Keratinocyte (primary cell): ENCODE measurements at regions not wholly inside any gene's neighbourhood (a gene's known extent, or its start where the extent isn't known, plus 50 kb on each side); places are given as distances from the start of the nearest gene placed in this dataset.

Experiments
- DNase-seq: peaks from one replicate; pipeline ENCODE4 v3.0.0-alpha.2; 2011; ENCODE audit warnings: low read depth, missing footprints, low spot score
- FAIRE-seq: peaks from 2 replicates; lab custom pipeline; 2011; peaks lifted over from hg19 to GRCh38; lab: Jason Lieb, UNC
- H2AFZ ChIP-seq: 2 replicates; pipeline ENCODE4 v1.6.0; 2012; ENCODE audit warnings: low read length, control low read depth, inconsistent platforms; ENCODE audit not compliant: control insufficient read depth
- H3K27ac ChIP-seq: 2 replicates; pipeline ENCODE4 v1.5.1; 2011; ENCODE audit warnings: low read length; ENCODE audit not compliant: control insufficient read depth, insufficient read depth
- H3K27me3 ChIP-seq: 3 replicates; pipeline ENCODE4 v1.6.0; 2011; ENCODE audit warnings: low read length; ENCODE audit not compliant: control insufficient read depth, insufficient read depth; ENCODE audit errors: extremely low read depth
- H3K36me3 ChIP-seq, 2 experiments: 2 replicates in 1 of 2; 3 replicates in 1 of 2; pipeline ENCODE4 v1.5.1; 2011; ENCODE audit warnings: low read length in 2 of 2, mild to moderate bottlenecking in 1 of 2; ENCODE audit not compliant: control insufficient read depth in 2 of 2, insufficient read depth in 2 of 2; ENCODE audit errors: extremely low read depth in 1 of 2
- H3K4me1 ChIP-seq: 3 replicates; pipeline ENCODE4 v1.5.1; 2011; ENCODE audit warnings: low read length; ENCODE audit not compliant: control insufficient read depth, insufficient read depth; ENCODE audit errors: extremely low read depth
- H3K4me2 ChIP-seq: 3 replicates; pipeline ENCODE4 v1.6.0; 2011; ENCODE audit warnings: low read depth, low read length; ENCODE audit not compliant: control insufficient read depth, insufficient read depth; ENCODE audit errors: extremely low read depth
- H3K4me3 ChIP-seq, 3 experiments: fragments of 200-600 bp in 1 of 3; sonication (generic) in 1 of 3; 2 replicates in 2 of 3; 3 replicates in 1 of 3; pipeline ENCODE4 v1.5.1; 2011 to 2016; ENCODE audit warnings: low read length in 3 of 3, mild to moderate bottlenecking in 3 of 3, control low read depth in 2 of 3, inconsistent platforms in 1 of 3, low read depth in 1 of 3, mixed read lengths in 1 of 3, mixed run types in 1 of 3, moderate library complexity in 1 of 3; ENCODE audit not compliant: control insufficient read depth in 2 of 3, insufficient read depth in 2 of 3; ENCODE audit errors: extremely low read depth in 1 of 3
- H3K79me2 ChIP-seq: 2 replicates; pipeline ENCODE4 v1.6.0; 2012; ENCODE audit warnings: low read length; ENCODE audit not compliant: control insufficient read depth, insufficient read depth
- H3K9ac ChIP-seq: 3 replicates; pipeline ENCODE4 v1.6.0; 2011; ENCODE audit warnings: low read length; ENCODE audit not compliant: control insufficient read depth, insufficient read depth; ENCODE audit errors: extremely low read depth
- H3K9me1 ChIP-seq: 3 replicates; pipeline ENCODE4 v1.6.0; 2011; ENCODE audit warnings: low read length; ENCODE audit not compliant: control insufficient read depth, insufficient read depth; ENCODE audit errors: extremely low read depth
- H3K9me3 ChIP-seq: 2 replicates; pipeline ENCODE4 v1.5.1; 2012; ENCODE audit warnings: low read depth, low read length; ENCODE audit not compliant: control insufficient read depth
- H4K20me1 ChIP-seq: 3 replicates; pipeline ENCODE4 v1.6.0; 2011; ENCODE audit warnings: low read length; ENCODE audit not compliant: control insufficient read depth, insufficient read depth; ENCODE audit errors: extremely low read depth
- EZH2 ChIP-seq: IDR thresholded peaks from one replicate; pipeline ENCODE4 v1.6.1; 2012; ENCODE audit warnings: inconsistent platforms, mild to moderate bottlenecking, low read length, moderate library complexity
- dilution Hi-C: fragments of 300-500 bp; cut with MboI; formaldehyde crosslinking; loops from one replicate; pipeline ENCODE4 v1.7.0; 2020; ENCODE audit warnings: low sequenced_read_pairs; ENCODE audit not compliant: extremely low pct_ligation_motif_present
- TF ChIP-seq, protein P1 (sequence below), 3 experiments: IDR thresholded peaks in 1 of 3; conservative IDR thresholded peaks in 1 of 3; optimal IDR thresholded peaks in 1 of 3; 2 replicates in 2 of 3; 3 replicates in 1 of 3; pipeline versions ENCODE3 to v1.5.1; 2011; ENCODE audit warnings: low read length in 3 of 3, mild to moderate bottlenecking in 3 of 3, moderate library complexity in 2 of 3, control low read depth in 1 of 3, inconsistent platforms in 1 of 3; ENCODE audit not compliant: insufficient read depth in 2 of 3; ENCODE audit errors: extremely low read depth in 1 of 3

DNA sequence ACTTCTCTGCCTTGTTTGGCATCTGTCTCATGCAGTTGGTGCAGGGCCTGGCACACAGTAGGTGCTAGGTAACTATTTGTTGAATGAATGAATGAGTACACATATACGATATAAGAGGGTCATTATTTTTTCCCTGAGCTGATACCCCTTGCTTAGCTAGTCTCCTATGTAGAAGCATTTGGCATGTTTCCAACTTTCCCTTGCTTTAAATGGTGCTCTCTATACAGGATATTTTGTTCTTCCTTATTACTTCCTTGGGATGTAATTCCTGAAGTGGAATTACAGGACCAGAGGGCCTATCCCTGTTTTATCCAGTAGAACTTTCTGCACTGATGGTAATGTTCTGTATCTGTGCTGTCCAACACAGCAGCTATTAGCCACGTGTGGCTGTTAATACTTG, 250.1 kb upstream of the PWP1 start:
- Histone ChIP-seq H3K4me3 (no peak overlapping the region), H3K9me3 (no peaks in the 10 kb centered on the region), H3K27ac (no peak overlapping the region), H4K20me1 (no peaks in the 10 kb centered on the region), H3K27me3 (no peaks in the 10 kb centered on the region), H3K36me3 (no peaks in the 10 kb centered on the region), H3K9me1 (peaks cover 3% of the 10 kb centered on the region), H3K4me1 (peaks cover 24% of the 10 kb centered on the region), H3K9ac (no peak overlapping the region), H2AFZ (no peak overlapping the region), H3K4me2 (no peak overlapping the region), H3K79me2 (no peaks in the 10 kb centered on the region)
- dilution Hi-C loops: no loop called here
- DNase-seq: no peak
- no peak for TF ChIP-seq EZH2
- TF ChIP-seq, protein P1, sequence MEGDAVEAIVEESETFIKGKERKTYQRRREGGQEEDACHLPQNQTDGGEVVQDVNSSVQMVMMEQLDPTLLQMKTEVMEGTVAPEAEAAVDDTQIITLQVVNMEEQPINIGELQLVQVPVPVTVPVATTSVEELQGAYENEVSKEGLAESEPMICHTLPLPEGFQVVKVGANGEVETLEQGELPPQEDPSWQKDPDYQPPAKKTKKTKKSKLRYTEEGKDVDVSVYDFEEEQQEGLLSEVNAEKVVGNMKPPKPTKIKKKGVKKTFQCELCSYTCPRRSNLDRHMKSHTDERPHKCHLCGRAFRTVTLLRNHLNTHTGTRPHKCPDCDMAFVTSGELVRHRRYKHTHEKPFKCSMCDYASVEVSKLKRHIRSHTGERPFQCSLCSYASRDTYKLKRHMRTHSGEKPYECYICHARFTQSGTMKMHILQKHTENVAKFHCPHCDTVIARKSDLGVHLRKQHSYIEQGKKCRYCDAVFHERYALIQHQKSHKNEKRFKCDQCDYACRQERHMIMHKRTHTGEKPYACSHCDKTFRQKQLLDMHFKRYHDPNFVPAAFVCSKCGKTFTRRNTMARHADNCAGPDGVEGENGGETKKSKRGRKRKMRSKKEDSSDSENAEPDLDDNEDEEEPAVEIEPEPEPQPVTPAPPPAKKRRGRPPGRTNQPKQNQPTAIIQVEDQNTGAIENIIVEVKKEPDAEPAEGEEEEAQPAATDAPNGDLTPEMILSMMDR (optimal IDR thresholded peaks at IDR 0.05 in 1 of 3, IDR thresholded peaks at IDR 0.05 in 1 of 3, conservative IDR thresholded peaks at IDR 0.05 in 1 of 3; ENCODE audit: extremely low read depth in 1 of 3, insufficient read depth in 2 of 3, low read length in 3 of 3): no peak
- FAIRE-seq: peak; percentile 13

DNA sequence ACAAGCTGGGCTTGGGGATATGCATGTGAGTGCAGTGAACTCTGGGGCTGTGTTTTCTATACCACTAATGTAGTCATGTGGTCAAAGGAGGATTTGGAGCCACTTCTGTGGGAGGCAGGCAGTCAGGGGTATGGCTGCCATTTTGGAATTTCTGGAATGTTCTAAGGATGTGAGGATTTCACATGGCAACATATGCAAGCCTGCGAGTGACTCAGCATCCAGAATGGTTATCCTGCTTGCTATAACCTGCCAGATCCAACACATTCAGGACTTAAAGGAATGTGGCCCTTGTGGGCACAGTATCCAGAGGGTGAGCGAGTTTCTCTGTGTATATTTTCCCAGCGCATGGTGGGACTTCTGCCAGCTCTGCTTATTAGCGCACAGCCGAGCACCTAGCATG, 249.2 kb upstream of the PWP1 start:
- no peaks in the 10 kb centered on the region for H3K36me3 ChIP-seq
- TF ChIP-seq, protein P1 (optimal IDR thresholded peaks at IDR 0.05 in 1 of 3, IDR thresholded peaks at IDR 0.05 in 1 of 3, conservative IDR thresholded peaks at IDR 0.05 in 1 of 3; ENCODE audit: extremely low read depth in 1 of 3, insufficient read depth in 2 of 3, low read length in 3 of 3): no peak
- TF ChIP-seq EZH2: no peak
- no peaks in the 10 kb centered on the region for H4K20me1 ChIP-seq
- H3K4me1 ChIP-seq: peaks cover 24% of the 10 kb centered on the region
- H3K9me1 ChIP-seq: peaks cover 3% of the 10 kb centered on the region
- FAIRE-seq (peak; percentile 99), DNase-seq (peak; percentile 81)
- H3K27ac ChIP-seq: peak overlapping the region; percentile 65
- peak overlapping the region; percentile 25 for H3K9ac ChIP-seq
- no peak overlapping the region for H3K4me3 ChIP-seq
- H3K9me3 ChIP-seq: no peaks in the 10 kb centered on the region
- H3K4me2 ChIP-seq: peak overlapping the region; percentile 49
- dilution Hi-C loops: no loop called here
- no peaks in the 10 kb centered on the region for H3K79me2 ChIP-seq
- H2AFZ ChIP-seq: no peak overlapping the region
- no peaks in the 10 kb centered on the region for H3K27me3 ChIP-seq
